A673 (cell line): ENCODE measurements at regions not wholly inside any gene's neighbourhood (a gene's known extent, or its start where the extent isn't known, plus 50 kb on each side); places are given as distances from the start of the nearest gene placed in this dataset.

Experiments used
- EZH2 ChIP-seq: fragments of 200-600 bp; sonication (generic); IDR thresholded peaks from 2 replicates; pipeline ENCODE4 v1.6.1; 2017; ENCODE audit warnings: borderline replicate concordance, low read depth, mild to moderate bottlenecking, mixed read lengths, antibody characterized with exemption, low read length; ENCODE audit not compliant: poor library complexity, severe bottlenecking
- TF ChIP-seq, protein P1 (sequence below): fragments of 300-800, 200-600 bp; sonication (generic); conservative IDR thresholded peaks from 2 replicates; pipeline ENCODE4 v1.5.1; 2017; ENCODE audit warnings: low read depth, mild to moderate bottlenecking, antibody characterized with exemption, low read length, moderate library complexity, mixed read lengths

DNA sequence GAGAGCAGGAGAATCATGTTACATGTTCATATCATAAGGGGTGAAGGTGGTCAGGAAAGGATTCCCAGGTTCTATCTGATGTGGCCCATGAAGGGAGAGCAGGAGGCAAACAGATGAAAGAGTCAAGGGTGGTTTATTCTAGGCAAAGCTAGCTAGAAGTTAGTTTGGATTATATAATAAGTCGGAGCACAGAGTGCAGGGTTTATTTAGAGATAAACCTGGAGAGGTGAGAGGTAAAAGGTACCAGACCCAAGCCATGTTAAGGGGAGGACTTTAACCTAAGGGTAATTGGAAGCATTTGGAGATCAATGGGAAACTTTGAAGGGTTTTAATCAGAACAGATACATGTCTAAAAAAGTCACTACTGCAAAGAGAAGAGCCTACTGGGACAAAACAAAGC, 69.2 kb upstream of the LRATD1 start:
- TF ChIP-seq, protein P1, sequence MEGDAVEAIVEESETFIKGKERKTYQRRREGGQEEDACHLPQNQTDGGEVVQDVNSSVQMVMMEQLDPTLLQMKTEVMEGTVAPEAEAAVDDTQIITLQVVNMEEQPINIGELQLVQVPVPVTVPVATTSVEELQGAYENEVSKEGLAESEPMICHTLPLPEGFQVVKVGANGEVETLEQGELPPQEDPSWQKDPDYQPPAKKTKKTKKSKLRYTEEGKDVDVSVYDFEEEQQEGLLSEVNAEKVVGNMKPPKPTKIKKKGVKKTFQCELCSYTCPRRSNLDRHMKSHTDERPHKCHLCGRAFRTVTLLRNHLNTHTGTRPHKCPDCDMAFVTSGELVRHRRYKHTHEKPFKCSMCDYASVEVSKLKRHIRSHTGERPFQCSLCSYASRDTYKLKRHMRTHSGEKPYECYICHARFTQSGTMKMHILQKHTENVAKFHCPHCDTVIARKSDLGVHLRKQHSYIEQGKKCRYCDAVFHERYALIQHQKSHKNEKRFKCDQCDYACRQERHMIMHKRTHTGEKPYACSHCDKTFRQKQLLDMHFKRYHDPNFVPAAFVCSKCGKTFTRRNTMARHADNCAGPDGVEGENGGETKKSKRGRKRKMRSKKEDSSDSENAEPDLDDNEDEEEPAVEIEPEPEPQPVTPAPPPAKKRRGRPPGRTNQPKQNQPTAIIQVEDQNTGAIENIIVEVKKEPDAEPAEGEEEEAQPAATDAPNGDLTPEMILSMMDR, result no peak
- TF ChIP-seq EZH2, result no peak
